NT2/D1 (cell line): ENCODE measurements at regions not wholly inside any gene's neighbourhood (a gene's known extent, or its start where the extent isn't known, plus 50 kb on each side); places are given as distances from the start of the nearest gene placed in this dataset.

Experiments
- SUZ12 ChIP-seq: IDR thresholded peaks from 2 replicates; pipeline ENCODE4 v1.6.1; 2011; ENCODE audit not compliant: insufficient read length, insufficient read depth; ENCODE audit errors: extremely low read depth
- YY1 ChIP-seq: IDR thresholded peaks from 2 replicates; pipeline ENCODE4 v1.6.1; 2011; ENCODE audit not compliant: insufficient read length, insufficient read depth

GRCh38 chr3:102226463-102226862, 208.4 kb upstream of the ZPLD1 start:
- TF ChIP-seq YY1: no peak
- no peak for TF ChIP-seq SUZ12
